ENCODE measurements at regions not wholly inside any gene's neighbourhood (a gene's known extent, or its start where the extent isn't known, plus 50 kb on each side); places are given as distances from the start of the nearest gene placed in this dataset.

- Histone ChIP-seq H3K27ac (no peak overlapping the region), H3K4me1 (no peaks in the 10 kb centered on the region), H3K27me3 (no peaks in the 10 kb centered on the region), H3K4me3 (no peak overlapping the region), H3K36me3 (no peaks in the 10 kb centered on the region), H3K9me3 (no peaks in the 10 kb centered on the region)
- no peak for TF ChIP-seq EP300 (IDR thresholded peaks at IDR 0.05)
- no peak for TF ChIP-seq POLR2A (IDR thresholded peaks at IDR 0.05)
- TF ChIP-seq POLR2AphosphoS5 (IDR thresholded peaks at IDR 0.05): no peak
- TF ChIP-seq CTCF (IDR thresholded peaks at IDR 0.05): no peak
- ATAC-seq (ENCODE audit: low FRiP score in 2 of 2) (no peak), DNase-seq (no peak)
- 84 to 90% methylated on average over 10 of the region's 10 CpGs for WGBS, 2 donors
Observed at GRCh38 chr2:15819562-15820256, 120.6 kb upstream of the MYCN start.

- Histone ChIP-seq H3K4me3 (no peak overlapping the region), H3K27me3 (no peaks in the 10 kb centered on the region), H3K36me3 (no peaks in the 10 kb centered on the region), H3K4me1 (no peaks in the 10 kb centered on the region), H3K27ac (no peak overlapping the region), H3K9me3 (no peaks in the 10 kb centered on the region)
- WGBS, 2 donors: 85 to 90% methylated on average over 7 of the region's 7 CpGs
- DNase-seq (no peak), ATAC-seq (ENCODE audit: low FRiP score in 2 of 2) (no peak)
- TF ChIP-seq POLR2AphosphoS5 (IDR thresholded peaks at IDR 0.05): no peak
- no peak for TF ChIP-seq EP300 (IDR thresholded peaks at IDR 0.05)
- no peak for TF ChIP-seq CTCF (IDR thresholded peaks at IDR 0.05)
- TF ChIP-seq POLR2A (IDR thresholded peaks at IDR 0.05): no peak
Observed at GRCh38 chr2:15820257-15820566, 120.1 kb upstream of the MYCN start.

- H3K9me3 ChIP-seq: no peaks in the 10 kb centered on the region
- TF ChIP-seq EP300 (IDR thresholded peaks at IDR 0.05): no peak
- no peak for TF ChIP-seq POLR2AphosphoS5 (IDR thresholded peaks at IDR 0.05)
- TF ChIP-seq POLR2A (IDR thresholded peaks at IDR 0.05): no peak
- TF ChIP-seq CTCF (IDR thresholded peaks at IDR 0.05): no peak
- no peak for DNase-seq
- no peaks in the 10 kb centered on the region for H3K27me3 ChIP-seq
- no peak overlapping the region for H3K27ac ChIP-seq
- no peaks in the 10 kb centered on the region for H3K36me3 ChIP-seq
- no peaks in the 10 kb centered on the region for H3K4me1 ChIP-seq
- no peak for ATAC-seq (ENCODE audit: low FRiP score in 2 of 2)
- no peak overlapping the region for H3K4me3 ChIP-seq
- 85 to 87% methylated on average over 2 of the region's 2 CpGs for WGBS, 2 donors
Observed at GRCh38 chr2:15820927-15821326, 119.4 kb upstream of the MYCN start.

GRCh38 chr2:15822151-15823044, 118.0 kb upstream of the MYCN start:
- Histone ChIP-seq H3K36me3 (no peaks in the 10 kb centered on the region), H3K4me1 (no peaks in the 10 kb centered on the region), H3K27me3 (no peaks in the 10 kb centered on the region), H3K27ac (no peak overlapping the region), H3K9me3 (no peaks in the 10 kb centered on the region), H3K4me3 (no peak overlapping the region)
- TF ChIP-seq EP300 (IDR thresholded peaks at IDR 0.05) (no peak), POLR2AphosphoS5 (IDR thresholded peaks at IDR 0.05) (no peak), POLR2A (IDR thresholded peaks at IDR 0.05) (no peak), CTCF (IDR thresholded peaks at IDR 0.05) (no peak)
- ATAC-seq (ENCODE audit: low FRiP score in 2 of 2): peak in 1 of 2 donors; percentile 12
- DNase-seq: no peak
- 93 to 95% methylated on average over 7 to 9 of the region's 9 CpGs for WGBS, 2 donors
